ENCODE measurements at regions not wholly inside any gene's neighbourhood (a gene's known extent, or its start where the extent isn't known, plus 50 kb on each side); places are given as distances from the start of the nearest gene placed in this dataset.

- H3K4me3 ChIP-seq (ENCODE audit: insufficient read depth, low read depth, low read length) = no peak overlapping the region
These were observed 52.2 kb downstream of the FAT3 start for GRCh38 chr11:92276773-92277172.

GRCh38 chr11:92277871-92278270 is 53.3 kb downstream of the FAT3 start:
- Histone ChIP-seq H3K36me3 (replicated peaks; ENCODE audit: control insufficient read depth, insufficient read depth, low read length) (no peaks in the 10 kb centered on the region), H3K4me3 (ENCODE audit: insufficient read depth, low read depth, low read length) (no peak overlapping the region), H3K27me3 (ENCODE audit: control insufficient read depth, insufficient read depth, low read length) (no peaks in the 10 kb centered on the region)
- no peak for DNase-seq

More at GRCh38 chr11:92276773-92277172, 52.2 kb downstream of the FAT3 start:
- Histone ChIP-seq H3K36me3 (replicated peaks; ENCODE audit: control insufficient read depth, insufficient read depth, low read length) (no peaks in the 10 kb centered on the region), H3K27me3 (ENCODE audit: control insufficient read depth, insufficient read depth, low read length) (no peaks in the 10 kb centered on the region)
- DNase-seq = no peak

DNA sequence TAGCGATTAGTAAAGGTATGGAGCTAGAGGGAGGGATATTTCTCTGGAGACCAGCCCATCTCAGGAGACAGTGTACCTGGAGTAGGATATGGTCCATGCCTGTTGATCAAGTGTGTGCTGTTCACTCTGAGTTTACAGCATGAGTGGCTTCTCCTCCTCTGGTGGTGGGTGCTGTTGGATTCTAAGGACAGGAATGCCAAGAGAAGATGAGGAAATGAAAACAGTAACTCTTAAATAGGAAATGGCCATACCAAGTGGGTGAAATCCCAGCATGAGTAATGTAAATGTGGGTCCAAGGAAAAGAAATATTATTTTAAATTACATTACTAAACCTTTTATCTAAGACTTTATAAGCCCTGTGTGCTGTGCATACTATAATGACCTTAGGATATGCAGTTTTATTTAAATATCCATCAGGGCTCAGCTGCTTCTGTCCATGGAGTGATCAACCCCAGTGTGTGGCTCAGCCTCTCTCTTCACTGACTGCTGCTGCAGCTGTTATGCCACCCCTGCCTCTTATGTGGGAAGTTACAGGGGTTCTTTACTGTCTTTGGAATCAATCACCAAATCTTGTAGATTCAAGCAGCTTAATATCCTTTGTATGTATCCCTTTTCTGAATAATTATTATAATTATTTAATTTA is 54.3 kb downstream of the FAT3 start:
- no peaks in the 10 kb centered on the region for H3K36me3 ChIP-seq (replicated peaks; ENCODE audit: control insufficient read depth, insufficient read depth, low read length)
- no peak for DNase-seq
- no peak overlapping the region for H3K4me3 ChIP-seq (ENCODE audit: insufficient read depth, low read depth, low read length)
- no peaks in the 10 kb centered on the region for H3K27me3 ChIP-seq (ENCODE audit: control insufficient read depth, insufficient read depth, low read length)

GRCh38 chr11:92284107-92284506 is 59.5 kb downstream of the FAT3 start:
- Histone ChIP-seq H3K36me3 (replicated peaks; ENCODE audit: control insufficient read depth, insufficient read depth, low read length) (no peaks in the 10 kb centered on the region), H3K27me3 (ENCODE audit: control insufficient read depth, insufficient read depth, low read length) (no peaks in the 10 kb centered on the region), H3K4me3 (ENCODE audit: insufficient read depth, low read depth, low read length) (no peak overlapping the region)
- DNase-seq = no peak

DNA sequence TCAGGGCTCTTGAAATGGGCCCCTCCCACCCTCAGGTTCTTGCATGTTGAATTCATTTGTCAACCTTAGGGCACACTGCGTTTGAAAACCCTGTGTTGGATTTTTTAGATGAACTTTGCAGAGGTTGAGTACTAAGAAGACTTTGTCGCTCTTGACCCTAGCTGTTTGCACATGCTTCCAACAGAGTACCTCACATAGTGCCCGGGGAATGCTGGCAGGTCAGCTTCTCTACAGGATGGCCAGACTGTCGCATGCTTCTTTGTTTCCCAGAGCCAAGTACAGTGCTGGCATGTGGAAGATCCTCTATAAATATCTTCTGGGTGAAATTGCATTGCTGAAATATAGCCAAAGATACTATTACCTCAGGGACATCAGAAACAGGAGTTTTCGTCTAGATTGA is 59.9 kb downstream of the FAT3 start:
- H3K4me3 ChIP-seq (ENCODE audit: insufficient read depth, low read depth, low read length) = no peak overlapping the region
- H3K36me3 ChIP-seq (replicated peaks; ENCODE audit: control insufficient read depth, insufficient read depth, low read length) = no peaks in the 10 kb centered on the region
- DNase-seq = no peak
- no peaks in the 10 kb centered on the region for H3K27me3 ChIP-seq (ENCODE audit: control insufficient read depth, insufficient read depth, low read length)

GRCh38 chr11:92285776-92286175 is 61.2 kb downstream of the FAT3 start:
- DNase-seq = no peak
- no peak overlapping the region for H3K4me3 ChIP-seq (ENCODE audit: insufficient read depth, low read depth, low read length)
- H3K27me3 ChIP-seq (ENCODE audit: control insufficient read depth, insufficient read depth, low read length) = no peaks in the 10 kb centered on the region
- H3K36me3 ChIP-seq (replicated peaks; ENCODE audit: control insufficient read depth, insufficient read depth, low read length) = no peaks in the 10 kb centered on the region

- DNase-seq = no peak
- Histone ChIP-seq H3K36me3 (replicated peaks; ENCODE audit: control insufficient read depth, insufficient read depth, low read length) (no peaks in the 10 kb centered on the region), H3K4me3 (ENCODE audit: insufficient read depth, low read depth, low read length) (no peak overlapping the region), H3K27me3 (ENCODE audit: control insufficient read depth, insufficient read depth, low read length) (no peaks in the 10 kb centered on the region)
These were observed 62.1 kb downstream of the FAT3 start for GRCh38 chr11:92286709-92287108.

DNA sequence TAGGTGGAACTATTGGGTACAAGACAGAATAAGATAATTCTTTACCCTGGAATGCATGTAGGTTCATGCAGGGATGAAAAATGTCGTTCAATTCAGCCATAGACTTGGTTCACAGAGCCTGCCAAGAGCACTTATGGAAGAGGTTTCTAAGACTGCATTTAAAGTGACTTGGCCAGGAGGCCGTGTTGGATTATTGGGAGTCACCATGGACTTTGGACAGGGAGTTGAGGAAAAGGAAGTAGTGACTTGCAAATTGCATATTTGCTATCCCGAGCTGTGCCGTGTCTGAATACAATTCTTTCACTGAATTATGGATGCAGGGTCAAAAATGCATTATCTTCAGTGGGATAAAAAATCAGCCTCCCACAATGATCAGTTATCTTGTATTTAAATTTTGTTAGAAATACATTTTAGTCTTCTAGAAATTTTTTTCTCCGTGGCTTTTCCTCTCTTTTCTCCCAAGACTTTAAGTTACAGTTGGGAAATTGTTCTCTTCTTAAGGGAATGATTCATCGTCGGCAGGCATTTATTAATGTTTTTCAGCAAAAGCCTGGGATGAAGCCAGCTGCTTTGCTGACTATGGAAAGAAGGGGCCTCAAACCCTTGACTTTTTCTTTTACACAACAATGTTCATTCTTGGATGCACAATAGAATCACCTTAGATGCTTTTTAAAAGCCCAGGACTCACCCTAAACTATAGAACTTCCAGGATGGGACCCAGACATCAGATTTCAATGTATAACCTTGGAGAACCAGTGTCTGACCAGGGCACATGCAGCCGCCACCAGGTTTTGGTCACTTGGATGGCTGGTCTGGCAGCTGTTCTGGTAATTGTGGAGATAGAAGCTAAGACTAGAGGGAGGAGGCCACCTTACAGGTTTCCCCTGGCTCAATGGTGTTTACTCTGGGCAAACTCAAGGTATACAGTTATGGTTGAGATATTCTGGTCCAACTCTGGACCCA is 70.8 kb downstream of the FAT3 start:
- DNase-seq = no peak
- H3K36me3 ChIP-seq (replicated peaks; ENCODE audit: control insufficient read depth, insufficient read depth, low read length) = no peaks in the 10 kb centered on the region
- H3K4me3 ChIP-seq (ENCODE audit: insufficient read depth, low read depth, low read length) = no peak overlapping the region
- H3K27me3 ChIP-seq (ENCODE audit: control insufficient read depth, insufficient read depth, low read length) = no peaks in the 10 kb centered on the region

DNA sequence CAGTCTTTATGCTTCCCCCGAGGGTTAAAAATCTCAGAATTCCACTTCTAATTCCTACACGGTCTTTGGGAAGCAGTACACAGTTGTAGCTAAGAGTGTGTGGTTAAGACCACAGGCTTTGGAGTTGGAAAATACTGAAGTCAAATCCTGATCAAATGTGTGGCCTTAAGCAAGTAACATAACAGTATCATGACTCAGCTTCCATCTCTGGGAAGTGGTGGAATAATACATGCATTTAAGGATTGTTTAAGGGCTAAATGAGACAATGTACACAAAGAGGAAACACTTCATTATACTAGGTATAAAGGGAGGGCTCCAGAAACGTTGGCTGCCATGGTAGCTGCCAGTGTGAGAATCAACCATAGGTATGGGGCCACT is 71.5 kb downstream of the FAT3 start:
- no peaks in the 10 kb centered on the region for H3K36me3 ChIP-seq (replicated peaks; ENCODE audit: control insufficient read depth, insufficient read depth, low read length)
- no peak overlapping the region for H3K4me3 ChIP-seq (ENCODE audit: insufficient read depth, low read depth, low read length)
- no peak for DNase-seq
- H3K27me3 ChIP-seq (ENCODE audit: control insufficient read depth, insufficient read depth, low read length) = no peaks in the 10 kb centered on the region

DNA sequence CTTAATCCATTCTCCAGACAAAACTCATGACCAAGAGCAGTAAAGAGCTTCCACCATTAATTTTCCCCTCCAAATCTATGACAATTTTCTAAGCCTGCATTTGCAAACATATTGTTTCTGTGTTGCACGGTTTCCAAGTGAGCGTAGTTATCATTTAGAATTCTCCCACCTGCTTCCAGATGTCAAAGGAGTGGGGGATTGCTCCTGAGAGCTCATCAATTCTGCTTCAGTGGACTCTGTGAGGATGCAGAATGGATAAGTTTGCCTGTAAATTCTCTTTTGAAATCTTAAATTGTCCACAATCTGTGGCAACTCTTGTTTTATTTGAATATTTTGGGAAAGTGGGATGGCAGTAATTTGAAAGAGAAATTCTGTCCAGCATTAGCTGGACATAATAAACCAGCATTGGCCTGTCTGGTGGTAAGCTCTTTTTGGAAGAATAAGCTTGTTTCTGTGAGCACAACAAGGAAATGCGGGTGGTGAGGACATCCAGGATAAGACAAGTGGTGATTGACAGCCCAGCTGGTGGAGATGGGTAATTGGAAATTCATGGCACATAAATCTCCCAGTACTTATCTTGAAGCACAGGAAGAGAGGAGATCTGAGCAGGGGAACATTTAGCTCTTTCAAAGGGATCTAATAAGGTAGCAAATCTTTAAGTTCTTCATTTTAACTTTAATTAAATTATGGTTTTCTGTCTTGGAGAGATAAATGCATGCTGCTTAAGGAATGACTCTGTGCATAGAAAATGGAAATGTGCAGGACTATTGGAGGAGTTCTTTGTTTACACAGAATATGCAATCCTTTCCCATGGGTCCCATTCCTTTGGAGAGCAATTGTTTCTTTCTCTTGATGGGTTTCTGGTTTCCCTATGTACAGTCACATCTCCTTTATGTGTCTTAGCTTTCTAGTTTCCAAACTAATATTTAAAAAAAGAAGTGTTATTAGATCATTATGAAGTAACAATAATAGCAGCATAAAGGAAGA is 73.2 kb downstream of the FAT3 start:
- no peaks in the 10 kb centered on the region for H3K36me3 ChIP-seq (replicated peaks; ENCODE audit: control insufficient read depth, insufficient read depth, low read length)
- H3K27me3 ChIP-seq (ENCODE audit: control insufficient read depth, insufficient read depth, low read length) = no peaks in the 10 kb centered on the region
- no peak for DNase-seq

GRCh38 chr11:92300876-92301275 is 76.3 kb downstream of the FAT3 start:
- no peak for DNase-seq
- Histone ChIP-seq H3K36me3 (replicated peaks; ENCODE audit: control insufficient read depth, insufficient read depth, low read length) (no peaks in the 10 kb centered on the region), H3K27me3 (ENCODE audit: control insufficient read depth, insufficient read depth, low read length) (no peaks in the 10 kb centered on the region)

More for the DNA sequence above, 73.2 kb downstream of the FAT3 start:
- H3K4me3 ChIP-seq (ENCODE audit: insufficient read depth, low read depth, low read length) = no peak overlapping the region

DNA sequence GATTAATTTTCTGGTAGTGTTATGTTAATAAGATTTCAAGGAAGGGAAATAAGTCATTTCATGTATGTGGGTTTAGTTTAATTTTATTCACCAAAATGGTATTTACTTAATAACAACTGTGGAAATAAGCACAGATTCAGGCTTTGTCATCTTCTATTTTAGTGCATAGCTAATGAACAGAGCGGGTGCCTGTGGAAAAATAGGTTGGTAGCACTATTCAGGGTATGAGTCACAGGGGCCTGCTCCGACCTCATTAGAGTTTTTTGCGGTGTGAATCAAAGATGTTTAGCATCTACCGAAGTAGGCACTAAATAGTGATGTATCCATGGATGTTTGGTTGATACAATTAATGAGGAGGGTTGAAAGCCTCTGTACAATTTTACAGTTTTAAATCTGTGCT is 78.2 kb downstream of the FAT3 start:
- Histone ChIP-seq H3K27me3 (ENCODE audit: control insufficient read depth, insufficient read depth, low read length) (no peaks in the 10 kb centered on the region), H3K36me3 (replicated peaks; ENCODE audit: control insufficient read depth, insufficient read depth, low read length) (no peaks in the 10 kb centered on the region), H3K4me3 (ENCODE audit: insufficient read depth, low read depth, low read length) (no peak overlapping the region)
- DNase-seq = no peak

More at GRCh38 chr11:92300876-92301275, 76.3 kb downstream of the FAT3 start:
- no peak overlapping the region for H3K4me3 ChIP-seq (ENCODE audit: insufficient read depth, low read depth, low read length)

DNA sequence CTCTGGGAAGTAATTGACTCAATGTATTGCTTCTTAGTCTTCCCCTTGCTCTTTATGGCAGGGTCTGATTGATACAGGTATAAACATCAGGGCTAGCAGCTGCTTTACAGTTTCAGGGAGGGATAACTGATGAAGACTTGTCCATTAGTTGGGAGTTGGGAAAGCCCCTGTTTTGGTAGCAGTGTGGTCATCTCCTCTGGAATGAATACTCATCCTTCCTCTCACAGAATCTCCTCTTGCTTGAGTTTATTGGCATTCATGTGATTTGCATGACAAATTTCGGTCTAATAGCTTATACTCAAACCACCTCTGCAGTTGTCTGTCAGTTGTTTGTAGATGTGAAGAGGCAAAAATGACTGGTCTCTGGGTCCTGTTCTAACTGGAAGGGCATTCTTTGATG is 79.7 kb downstream of the FAT3 start:
- Histone ChIP-seq H3K27me3 (ENCODE audit: control insufficient read depth, insufficient read depth, low read length) (no peaks in the 10 kb centered on the region), H3K4me3 (ENCODE audit: insufficient read depth, low read depth, low read length) (no peak overlapping the region), H3K36me3 (replicated peaks; ENCODE audit: control insufficient read depth, insufficient read depth, low read length) (no peaks in the 10 kb centered on the region)
- no peak for DNase-seq

GRCh38 chr11:92306966-92307510 is 82.4 kb downstream of the FAT3 start:
- no peak for DNase-seq
- Histone ChIP-seq H3K27me3 (ENCODE audit: control insufficient read depth, insufficient read depth, low read length) (no peaks in the 10 kb centered on the region), H3K36me3 (replicated peaks; ENCODE audit: control insufficient read depth, insufficient read depth, low read length) (no peaks in the 10 kb centered on the region), H3K4me3 (ENCODE audit: insufficient read depth, low read depth, low read length) (no peak overlapping the region)

All from H7 (cell line).